Natural killer cell treated with Interleukin-12 subunit alpha and Interleukin-12 subunit beta and Interleukin-15 and Interleukin-18, amount 100 ng/mL, for 72 hours (primary cell): ENCODE measurements at regions not wholly inside any gene's neighbourhood (a gene's known extent, or its start where the extent isn't known, plus 50 kb on each side); places are given as distances from the start of the nearest gene placed in this dataset.
A peak's percentile ranks its signal among the peaks of the same experiment; 100 is the strongest.

Experiments used
- ATAC-seq, 2 donors: fragments of 150-1000 bp; cut with Tn5 transposase in 1 of 2; sonication (Bioruptor Pico), chemical (Tn5 transposase) in 1 of 2; 2 replicates each; pipeline ENCODE4 v1.10.0; 2021
- DNase-seq: peaks from one replicate; pipeline ENCODE4 v3.0.0; 2022; ENCODE audit warnings: low spot score
- H3K27ac Mint-ChIP-seq, 2 donors: 1 replicate in 1 of 2; 2 replicates in 1 of 2; pipeline ENCODE4 v1.8.0; 2022; ENCODE audit warnings: mixed read lengths in 2 of 2, mild to moderate bottlenecking in 1 of 2, moderate library complexity in 1 of 2
- H3K27me3 Mint-ChIP-seq, 2 donors: 1 replicate in 1 of 2; 2 replicates in 1 of 2; pipeline ENCODE4 v1.8.0; 2022; ENCODE audit warnings: mixed read lengths in 2 of 2
- H3K36me3 Mint-ChIP-seq: one replicate; pipeline ENCODE4 v1.8.0; 2022; ENCODE audit warnings: mixed read lengths
- H3K4me1 Mint-ChIP-seq, 2 donors: 1 replicate in 1 of 2; 2 replicates in 1 of 2; pipeline ENCODE4 v1.8.0; 2022; ENCODE audit warnings: low read depth in 2 of 2, mixed read lengths in 2 of 2, mild to moderate bottlenecking in 1 of 2
- H3K4me3 Mint-ChIP-seq: one replicate; pipeline ENCODE4 v1.8.0; 2022; ENCODE audit warnings: mixed read lengths
- H3K9me3 Mint-ChIP-seq: 2 replicates; pipeline ENCODE4 v1.8.0; 2022; ENCODE audit warnings: mixed read lengths

- DNase-seq (no peak), ATAC-seq (no peak)
- no peak overlapping the region for H3K4me3 Mint-ChIP-seq
- H3K9me3 Mint-ChIP-seq: peaks cover 14% of the 10 kb centered on the region
- no peaks in the 10 kb centered on the region for H3K27me3 Mint-ChIP-seq
- no peak overlapping the region for H3K27ac Mint-ChIP-seq
- H3K4me1 Mint-ChIP-seq: peaks cover 0 to 2% of the 10 kb centered on the region in 2 donors
- H3K36me3 Mint-ChIP-seq: peaks cover 24% of the 10 kb centered on the region
These were observed 67.5 kb downstream of the ATP6V1G3 start for GRCh38 chr1:198472997-198473396.

- no peak for DNase-seq
- H3K4me3 Mint-ChIP-seq: no peak overlapping the region
- ATAC-seq: no peak
- H3K36me3 Mint-ChIP-seq: peaks cover 18% of the 10 kb centered on the region
- peaks cover 0 to 2% of the 10 kb centered on the region in 2 donors for H3K4me1 Mint-ChIP-seq
- H3K27ac Mint-ChIP-seq: no peak overlapping the region
- no peaks in the 10 kb centered on the region for H3K27me3 Mint-ChIP-seq
- H3K9me3 Mint-ChIP-seq: peaks cover 14% of the 10 kb centered on the region
These were observed 68.4 kb downstream of the ATP6V1G3 start for GRCh38 chr1:198472119-198472518.

GRCh38 chr1:198467907-198468306, 72.6 kb downstream of the ATP6V1G3 start:
- Mint-ChIP-seq H3K36me3 (no peaks in the 10 kb centered on the region), H3K4me1 (peaks cover 10 to 21% of the 10 kb centered on the region in 2 donors), H3K9me3 (peaks cover 2% of the 10 kb centered on the region), H3K4me3 (no peak overlapping the region), H3K27ac (no peak overlapping the region), H3K27me3 (no peaks in the 10 kb centered on the region)
- no peak for DNase-seq
- ATAC-seq: no peak

- H3K27ac Mint-ChIP-seq: no peak overlapping the region
- no peak overlapping the region for H3K4me3 Mint-ChIP-seq
- H3K27me3 Mint-ChIP-seq: no peaks in the 10 kb centered on the region
- H3K9me3 Mint-ChIP-seq: no peaks in the 10 kb centered on the region
- DNase-seq (no peak), ATAC-seq (no peak)
- no peaks in the 10 kb centered on the region for H3K36me3 Mint-ChIP-seq
- peaks cover 10 to 27% of the 10 kb centered on the region in 2 donors for H3K4me1 Mint-ChIP-seq
These were observed 73.1 kb downstream of the ATP6V1G3 start for GRCh38 chr1:198467342-198467741.

GRCh38 chr1:198465201-198466144, 75.0 kb downstream of the ATP6V1G3 start:
- DNase-seq (no peak), ATAC-seq (peak; percentile 65)
- H3K36me3 Mint-ChIP-seq: no peaks in the 10 kb centered on the region
- no peaks in the 10 kb centered on the region for H3K27me3 Mint-ChIP-seq
- peak overlapping the region; percentile 78 to 81 for H3K27ac Mint-ChIP-seq
- no peaks in the 10 kb centered on the region for H3K9me3 Mint-ChIP-seq
- H3K4me3 Mint-ChIP-seq: peak overlapping the region; percentile 41
- peaks cover 10 to 27% of the 10 kb centered on the region in 2 donors for H3K4me1 Mint-ChIP-seq

- Mint-ChIP-seq H3K4me3 (no peak overlapping the region), H3K4me1 (peaks cover 8 to 27% of the 10 kb centered on the region in 2 donors), H3K27ac (no peak overlapping the region), H3K27me3 (no peaks in the 10 kb centered on the region), H3K36me3 (no peaks in the 10 kb centered on the region), H3K9me3 (no peaks in the 10 kb centered on the region)
- DNase-seq (no peak), ATAC-seq (no peak)
These were observed 76.8 kb downstream of the ATP6V1G3 start for GRCh38 chr1:198463709-198464108.

- no peak overlapping the region for H3K4me3 Mint-ChIP-seq
- H3K9me3 Mint-ChIP-seq: no peaks in the 10 kb centered on the region
- H3K27me3 Mint-ChIP-seq: no peaks in the 10 kb centered on the region
- ATAC-seq (peak; percentile 67 to 88), DNase-seq (no peak)
- peaks cover 8 to 27% of the 10 kb centered on the region in 2 donors for H3K4me1 Mint-ChIP-seq
- no peak overlapping the region for H3K27ac Mint-ChIP-seq
- H3K36me3 Mint-ChIP-seq: no peaks in the 10 kb centered on the region
These were observed 78.0 kb downstream of the ATP6V1G3 start for GRCh38 chr1:198462365-198463019.

GRCh38 chr1:198455966-198456365, 84.5 kb downstream of the ATP6V1G3 start:
- Mint-ChIP-seq H3K36me3 (peaks cover 6% of the 10 kb centered on the region), H3K4me1 (peaks cover 0 to 6% of the 10 kb centered on the region in 2 donors), H3K27me3 (no peaks in the 10 kb centered on the region), H3K4me3 (no peak overlapping the region), H3K9me3 (no peaks in the 10 kb centered on the region), H3K27ac (no peak overlapping the region)
- no peak for ATAC-seq
- DNase-seq: no peak

GRCh38 chr1:198449727-198450433, 90.6 kb downstream of the ATP6V1G3 start:
- Mint-ChIP-seq H3K9me3 (no peaks in the 10 kb centered on the region), H3K27ac (no peak overlapping the region), H3K36me3 (peaks cover 6% of the 10 kb centered on the region), H3K4me1 (peaks cover 8 to 9% of the 10 kb centered on the region in 2 donors), H3K4me3 (no peak overlapping the region), H3K27me3 (no peaks in the 10 kb centered on the region)
- DNase-seq: no peak
- ATAC-seq: no peak

- H3K36me3 Mint-ChIP-seq: peaks cover 6% of the 10 kb centered on the region
- no peaks in the 10 kb centered on the region for H3K9me3 Mint-ChIP-seq
- no peak overlapping the region for H3K4me3 Mint-ChIP-seq
- ATAC-seq: no peak
- H3K27me3 Mint-ChIP-seq: no peaks in the 10 kb centered on the region
- no peak overlapping the region for H3K27ac Mint-ChIP-seq
- no peak for DNase-seq
- H3K4me1 Mint-ChIP-seq: peaks cover 8 to 9% of the 10 kb centered on the region in 2 donors
These were observed 91.2 kb downstream of the ATP6V1G3 start for GRCh38 chr1:198449261-198449660.

GRCh38 chr1:198447468-198447867, 93.0 kb downstream of the ATP6V1G3 start:
- Mint-ChIP-seq H3K36me3 (no peaks in the 10 kb centered on the region), H3K27me3 (no peaks in the 10 kb centered on the region), H3K4me1 (peaks cover 7 to 8% of the 10 kb centered on the region in 2 donors), H3K4me3 (no peak overlapping the region), H3K9me3 (no peaks in the 10 kb centered on the region), H3K27ac (no peak overlapping the region)
- ATAC-seq (no peak), DNase-seq (no peak)

- no peaks in the 10 kb centered on the region for H3K9me3 Mint-ChIP-seq
- H3K36me3 Mint-ChIP-seq: no peaks in the 10 kb centered on the region
- ATAC-seq (no peak), DNase-seq (no peak)
- H3K27ac Mint-ChIP-seq: no peak overlapping the region
- no peaks in the 10 kb centered on the region for H3K27me3 Mint-ChIP-seq
- no peak overlapping the region for H3K4me3 Mint-ChIP-seq
- H3K4me1 Mint-ChIP-seq: peaks cover 7 to 8% of the 10 kb centered on the region in 2 donors
These were observed 94.6 kb downstream of the ATP6V1G3 start for GRCh38 chr1:198445872-198446271.

- no peak overlapping the region for H3K4me3 Mint-ChIP-seq
- H3K27me3 Mint-ChIP-seq: no peaks in the 10 kb centered on the region
- DNase-seq (no peak), ATAC-seq (no peak)
- peaks cover 7 to 8% of the 10 kb centered on the region in 2 donors for H3K4me1 Mint-ChIP-seq
- no peaks in the 10 kb centered on the region for H3K9me3 Mint-ChIP-seq
- no peak overlapping the region for H3K27ac Mint-ChIP-seq
- no peaks in the 10 kb centered on the region for H3K36me3 Mint-ChIP-seq
These were observed 95.7 kb downstream of the ATP6V1G3 start for GRCh38 chr1:198444792-198445191.
